Neural progenitor cell (in vitro differentiated cells): ENCODE measurements at regions not wholly inside any gene's neighbourhood (a gene's known extent, or its start where the extent isn't known, plus 50 kb on each side); places are given as distances from the start of the nearest gene placed in this dataset.

ENCODE experiments used
- DNase-seq: peaks from one replicate; pipeline ENCODE4 v3.0.0-alpha.2; 2016; ENCODE audit warnings: low spot score
- H2AFZ ChIP-seq: fragments of 200-600 bp; sonication (generic); replicated peaks from 2 replicates; pipeline ENCODE4 v1.6.1; 2016; ENCODE audit warnings: antibody characterized with exemption
- H3F3A ChIP-seq: fragments of 200-600 bp; sonication (generic); 2 replicates; pipeline ENCODE4 v1.6.1; 2016; ENCODE audit warnings: antibody characterized with exemption, low read depth
- H3K27ac ChIP-seq: fragments of 200-600 bp; sonication (generic); 2 replicates; pipeline ENCODE4 v1.5.1; 2016; ENCODE audit warnings: mild to moderate bottlenecking
- H3K27me3 ChIP-seq: fragments of 200-600 bp; sonication (generic); 2 replicates; pipeline ENCODE4 v1.6.1; 2016; ENCODE audit warnings: mild to moderate bottlenecking, moderate library complexity
- H3K36me3 ChIP-seq: fragments of 200-600 bp; sonication (generic); 2 replicates; pipeline ENCODE4 v1.5.1; 2016
- H3K4me1 ChIP-seq: fragments of 200-600 bp; sonication (generic); 2 replicates; pipeline ENCODE4 v1.6.1; 2016; ENCODE audit warnings: mixed run types
- H3K4me2 ChIP-seq: fragments of 200-600 bp; sonication (generic); 2 replicates; pipeline ENCODE4 v1.6.1; 2016
- H3K4me3 ChIP-seq: fragments of 200-600 bp; sonication (generic); 2 replicates; pipeline ENCODE4 v1.5.1; 2016
- H3K79me2 ChIP-seq: fragments of 200-600 bp; sonication (generic); 2 replicates; pipeline ENCODE4 v1.6.1; 2016; ENCODE audit warnings: low read depth
- H3K9ac ChIP-seq: fragments of 200-600 bp; sonication (generic); 2 replicates; pipeline ENCODE4 v1.6.1; 2016
- H3K9me3 ChIP-seq: fragments of 200-600 bp; sonication (generic); 2 replicates; pipeline ENCODE4 v1.5.1; 2016; ENCODE audit warnings: low read depth
- H4K20me1 ChIP-seq: fragments of 200-600 bp; sonication (generic); 2 replicates; pipeline ENCODE4 v1.6.1; 2016; ENCODE audit warnings: low read depth
- H3K27ac Mint-ChIP-seq: 3 replicates; pipeline ENCODE4 v1.8.0; 2021; ENCODE audit warnings: mixed read lengths
- H3K27me3 Mint-ChIP-seq: 2 replicates; pipeline ENCODE4 v1.8.0; 2022; ENCODE audit warnings: low read depth, mild to moderate bottlenecking, inconsistent platforms, moderate library complexity, mixed read lengths; ENCODE audit not compliant: insufficient read depth
- H3K36me3 Mint-ChIP-seq: 3 replicates; pipeline ENCODE4 v1.8.0; 2021; ENCODE audit warnings: mixed read lengths
- H3K4me1 Mint-ChIP-seq: 3 replicates; pipeline ENCODE4 v1.8.0; 2021; ENCODE audit warnings: mixed read lengths
- H3K4me3 Mint-ChIP-seq: 3 replicates; pipeline ENCODE4 v1.8.0; 2021; ENCODE audit warnings: mild to moderate bottlenecking, moderate library complexity, mixed read lengths
- H3K9me3 Mint-ChIP-seq: 3 replicates; pipeline ENCODE4 v1.8.0; 2020; ENCODE audit warnings: mixed read lengths
- CTCF ChIP-seq: fragments of 200-600 bp; sonication (generic); IDR thresholded peaks from 2 replicates; pipeline ENCODE4 v1.5.1; 2017; ENCODE audit warnings: antibody characterized with exemption, mild to moderate bottlenecking
- EZH2 ChIP-seq: fragments of 200-600 bp; sonication (generic); IDR thresholded peaks from 2 replicates; pipeline ENCODE4 v1.6.1; 2017; ENCODE audit warnings: antibody characterized with exemption, mild to moderate bottlenecking, moderate library complexity
- EZH2phosphoT487 ChIP-seq: fragments of 200-600 bp; sonication (generic); IDR thresholded peaks from 2 replicates; pipeline ENCODE4 v1.6.1; 2017; ENCODE audit warnings: antibody characterized with exemption

GRCh38 chr1:118396829-118397495 is 211.9 kb upstream of the SPAG17 start:
- TF ChIP-seq EZH2phosphoT487 = no peak
- TF ChIP-seq EZH2 = no peak
- TF ChIP-seq CTCF = no peak
- H3K4me3 ChIP-seq = no peak overlapping the region
- H4K20me1 ChIP-seq = no peaks in the 10 kb centered on the region
- H3K36me3 ChIP-seq = no peaks in the 10 kb centered on the region
- no peak for DNase-seq
- Mint-ChIP-seq H3K4me3 (no peak overlapping the region), H3K4me1 (no peaks in the 10 kb centered on the region), H3K9me3 (no peaks in the 10 kb centered on the region), H3K27me3 (peaks cover 2% of the 10 kb centered on the region), H3K36me3 (no peaks in the 10 kb centered on the region), H3K27ac (no peak overlapping the region)
- no peak overlapping the region for H2AFZ ChIP-seq
- H3K27me3 ChIP-seq = no peaks in the 10 kb centered on the region
- no peak overlapping the region for H3K9ac ChIP-seq
- no peaks in the 10 kb centered on the region for H3K9me3 ChIP-seq
- peaks cover 2% of the 10 kb centered on the region for H3F3A ChIP-seq
- H3K4me1 ChIP-seq = no peaks in the 10 kb centered on the region
- H3K79me2 ChIP-seq = no peaks in the 10 kb centered on the region
- no peak overlapping the region for H3K27ac ChIP-seq
- no peak overlapping the region for H3K4me2 ChIP-seq

- Mint-ChIP-seq H3K4me3 (no peak overlapping the region), H3K36me3 (no peaks in the 10 kb centered on the region), H3K27me3 (peaks cover 2% of the 10 kb centered on the region), H3K27ac (no peak overlapping the region), H3K4me1 (no peaks in the 10 kb centered on the region), H3K9me3 (no peaks in the 10 kb centered on the region)
- H3K79me2 ChIP-seq = no peaks in the 10 kb centered on the region
- no peaks in the 10 kb centered on the region for H3K36me3 ChIP-seq
- H3K9me3 ChIP-seq = no peaks in the 10 kb centered on the region
- no peak for DNase-seq
- no peaks in the 10 kb centered on the region for H3K27me3 ChIP-seq
- no peak overlapping the region for H3K9ac ChIP-seq
- no peaks in the 10 kb centered on the region for H4K20me1 ChIP-seq
- TF ChIP-seq EZH2 (no peak), EZH2phosphoT487 (no peak), CTCF (no peak)
- no peaks in the 10 kb centered on the region for H3F3A ChIP-seq
- H3K27ac ChIP-seq = no peak overlapping the region
- no peak overlapping the region for H3K4me2 ChIP-seq
- H3K4me1 ChIP-seq = no peaks in the 10 kb centered on the region
- H2AFZ ChIP-seq = no peak overlapping the region
- H3K4me3 ChIP-seq = no peak overlapping the region
Observed at GRCh38 chr1:118396279-118396678, 211.3 kb upstream of the SPAG17 start.

GRCh38 chr1:118395430-118395991 is 210.5 kb upstream of the SPAG17 start:
- H3K36me3 Mint-ChIP-seq = no peaks in the 10 kb centered on the region
- H3K4me2 ChIP-seq = no peak overlapping the region
- H3K4me3 Mint-ChIP-seq = no peak overlapping the region
- no peak overlapping the region for H3K27ac Mint-ChIP-seq
- DNase-seq = no peak
- H3F3A ChIP-seq = no peaks in the 10 kb centered on the region
- no peaks in the 10 kb centered on the region for H3K27me3 ChIP-seq
- no peaks in the 10 kb centered on the region for H3K79me2 ChIP-seq
- H3K4me3 ChIP-seq = no peak overlapping the region
- H2AFZ ChIP-seq = no peak overlapping the region
- no peaks in the 10 kb centered on the region for H3K4me1 Mint-ChIP-seq
- H3K27me3 Mint-ChIP-seq = peaks cover 2% of the 10 kb centered on the region
- H3K9me3 Mint-ChIP-seq = no peaks in the 10 kb centered on the region
- H3K27ac ChIP-seq = no peak overlapping the region
- no peaks in the 10 kb centered on the region for H3K36me3 ChIP-seq
- H3K4me1 ChIP-seq = no peaks in the 10 kb centered on the region
- no peaks in the 10 kb centered on the region for H4K20me1 ChIP-seq
- H3K9me3 ChIP-seq = no peaks in the 10 kb centered on the region
- TF ChIP-seq EZH2phosphoT487 (no peak), CTCF (no peak), EZH2 (no peak)
- no peak overlapping the region for H3K9ac ChIP-seq
